ENCODE measurements at regions not wholly inside any gene's neighbourhood (a gene's known extent, or its start where the extent isn't known, plus 50 kb on each side); places are given as distances from the start of the nearest gene placed in this dataset.

- H3K9ac ChIP-seq (ENCODE audit: low read length in 3 of 3), result no peak overlapping the region
- no peak overlapping the region for H3K27ac ChIP-seq (ENCODE audit: low read depth in 2 of 2, low read length in 2 of 2)
- H3K4me1 ChIP-seq (ENCODE audit: control insufficient read depth in 2 of 3, insufficient read depth in 2 of 3, low read depth in 1 of 3, low read length in 3 of 3), result no peaks in the 10 kb centered on the region
- H3K27me3 ChIP-seq (ENCODE audit: control insufficient read depth, insufficient read depth, low read length), result no peaks in the 10 kb centered on the region
- no peaks in the 10 kb centered on the region for H3K9me3 ChIP-seq (ENCODE audit: control insufficient read depth in 2 of 3, insufficient read depth in 1 of 3, low read length in 3 of 3)
- TF ChIP-seq CTCF (IDR thresholded peaks at IDR 0.05; ENCODE audit: borderline replicate concordance, extremely low read depth, insufficient read depth), result no peak
- intact Hi-C loops (cut with DNase I), result no loop called here
- FAIRE-seq, result no peak
- peak in 1 of 5 donors; percentile 16 for DNase-seq
- H3K4me3 ChIP-seq (ENCODE audit: low read length in 3 of 3), result no peak overlapping the region
- H3K36me3 ChIP-seq (ENCODE audit: control insufficient read depth in 2 of 3, insufficient read depth in 3 of 3, low read length in 3 of 3), result no peaks in the 10 kb centered on the region
These were observed 809.0 kb upstream of the SLITRK5 start for GRCh38 chr13:86862137-86862536.

GRCh38 chr13:86864376-86864775, 806.8 kb upstream of the SLITRK5 start:
- Histone ChIP-seq H3K4me3 (ENCODE audit: low read length in 3 of 3) (no peak overlapping the region), H3K27ac (ENCODE audit: low read depth in 2 of 2, low read length in 2 of 2) (no peak overlapping the region), H3K27me3 (ENCODE audit: control insufficient read depth, insufficient read depth, low read length) (no peaks in the 10 kb centered on the region), H3K9me3 (ENCODE audit: control insufficient read depth in 2 of 3, insufficient read depth in 1 of 3, low read length in 3 of 3) (no peaks in the 10 kb centered on the region), H3K4me1 (ENCODE audit: control insufficient read depth in 2 of 3, insufficient read depth in 2 of 3, low read depth in 1 of 3, low read length in 3 of 3) (no peaks in the 10 kb centered on the region), H3K9ac (ENCODE audit: low read length in 3 of 3) (no peak overlapping the region), H3K36me3 (ENCODE audit: control insufficient read depth in 2 of 3, insufficient read depth in 3 of 3, low read length in 3 of 3) (no peaks in the 10 kb centered on the region)
- DNase-seq (peak in 2 of 5 donors; percentile 9 to 21), FAIRE-seq (no peak)
- TF ChIP-seq CTCF (IDR thresholded peaks at IDR 0.05; ENCODE audit: borderline replicate concordance, extremely low read depth, insufficient read depth), result no peak
- intact Hi-C loops (cut with DNase I), result no loop called here

- FAIRE-seq, result peak; percentile 56
- H3K4me3 ChIP-seq (ENCODE audit: low read length in 3 of 3), result no peak overlapping the region
These were observed 800.7 kb upstream of the SLITRK5 start for GRCh38 chr13:86870444-86870843.

More at GRCh38 chr13:86870444-86870843, 800.7 kb upstream of the SLITRK5 start:
- Histone ChIP-seq H3K9ac (ENCODE audit: low read length in 3 of 3) (no peak overlapping the region), H3K27ac (ENCODE audit: low read depth in 2 of 2, low read length in 2 of 2) (no peak overlapping the region), H3K27me3 (ENCODE audit: control insufficient read depth, insufficient read depth, low read length) (no peaks in the 10 kb centered on the region), H3K9me3 (ENCODE audit: control insufficient read depth in 2 of 3, insufficient read depth in 1 of 3, low read length in 3 of 3) (no peaks in the 10 kb centered on the region), H3K36me3 (ENCODE audit: control insufficient read depth in 2 of 3, insufficient read depth in 3 of 3, low read length in 3 of 3) (no peaks in the 10 kb centered on the region), H3K4me1 (ENCODE audit: control insufficient read depth in 2 of 3, insufficient read depth in 2 of 3, low read depth in 1 of 3, low read length in 3 of 3) (no peaks in the 10 kb centered on the region)
- DNase-seq, result peak in 2 of 5 donors; percentile 11 to 38
- intact Hi-C loops (cut with DNase I), result no loop called here
- TF ChIP-seq CTCF (IDR thresholded peaks at IDR 0.05; ENCODE audit: borderline replicate concordance, extremely low read depth, insufficient read depth), result peak; percentile 45

All from kidney (tissue), 13 donors.